ENCODE measurements at regions not wholly inside any gene's neighbourhood (a gene's known extent, or its start where the extent isn't known, plus 50 kb on each side); places are given as distances from the start of the nearest gene placed in this dataset.

- Histone ChIP-seq H3K36me3 (no peaks in the 10 kb centered on the region), H3K4me1 (replicated peaks) (no peaks in the 10 kb centered on the region), H3K27ac (no peak overlapping the region), H3K9me3 (no peaks in the 10 kb centered on the region), H3K27me3 (replicated peaks; ENCODE audit: insufficient read depth) (no peaks in the 10 kb centered on the region), H3K4me3 (no peak overlapping the region)
- TF ChIP-seq CTCF (IDR thresholded peaks at IDR 0.05) = no peak
- no peak for TF ChIP-seq POLR2AphosphoS5 (IDR thresholded peaks at IDR 0.05)
- TF ChIP-seq POLR2A (IDR thresholded peaks at IDR 0.05) = no peak
- intact Hi-C loops (cut with DNase I) = loop anchor here (5.0 kb wide), 1 partner anchor 52 kb away; no protein-coding TSS in a partner anchor
- 96% methylated on average over 3 of the region's 3 CpGs for WGBS
- no peak for DNase-seq (ENCODE audit: low spot score)
These were observed 223.5 kb downstream of the ARHGAP12 start for GRCh38 chr10:31705136-31705535.

DNA sequence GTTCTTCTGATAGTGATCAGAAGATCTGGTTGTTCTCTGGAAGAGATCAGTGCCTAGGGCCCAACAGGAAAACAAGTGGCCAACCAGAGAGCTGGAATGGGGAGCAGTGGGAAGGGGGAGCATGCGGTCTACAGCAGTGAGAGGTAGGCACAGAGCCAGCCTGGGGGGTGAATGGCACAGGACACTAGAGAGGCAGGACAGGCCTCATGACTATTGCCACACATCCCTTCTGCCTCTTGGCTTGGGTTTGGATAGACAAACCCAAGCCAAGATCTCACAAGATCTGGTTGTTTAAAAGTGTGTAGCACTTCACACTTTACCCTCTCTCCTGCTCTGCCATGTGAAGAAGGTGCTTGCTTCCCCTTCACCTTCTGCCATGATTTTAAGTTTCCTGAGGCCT, 224.4 kb downstream of the ARHGAP12 start:
- intact Hi-C loops (cut with DNase I) = no loop called here

DNA sequence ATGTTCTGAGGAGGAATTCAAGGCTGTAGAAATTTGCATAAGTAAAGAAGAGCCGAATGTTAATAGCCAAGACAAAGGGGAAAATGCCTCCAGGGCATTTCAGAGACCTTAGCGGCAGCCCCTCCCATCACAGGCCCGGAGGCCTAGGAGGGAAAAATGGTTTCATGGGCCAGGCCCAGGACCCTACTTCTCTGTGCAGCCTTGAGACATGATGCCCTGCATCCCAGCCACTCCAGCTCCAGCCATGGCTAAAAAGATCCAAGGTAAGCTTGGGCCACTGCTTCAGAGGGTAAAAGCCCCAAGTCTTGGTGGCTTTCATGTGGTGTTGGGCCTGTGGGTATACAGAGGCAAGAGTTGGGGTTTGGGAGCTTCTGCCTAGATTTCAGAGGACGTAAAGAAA, 225.7 kb downstream of the ARHGAP12 start:
- intact Hi-C loops (cut with DNase I) = no loop called here
- no peak for DNase-seq (ENCODE audit: low spot score)
- TF ChIP-seq POLR2AphosphoS5 (IDR thresholded peaks at IDR 0.05) (no peak), POLR2A (IDR thresholded peaks at IDR 0.05) (no peak), CTCF (IDR thresholded peaks at IDR 0.05) (no peak)
- Histone ChIP-seq H3K27me3 (replicated peaks; ENCODE audit: insufficient read depth) (no peaks in the 10 kb centered on the region), H3K4me3 (no peak overlapping the region), H3K4me1 (replicated peaks) (no peaks in the 10 kb centered on the region), H3K27ac (no peak overlapping the region), H3K9me3 (no peaks in the 10 kb centered on the region), H3K36me3 (no peaks in the 10 kb centered on the region)
- WGBS = 85% methylated on average over 4 of the region's 4 CpGs

More for the DNA sequence above, 224.4 kb downstream of the ARHGAP12 start:
- no peaks in the 10 kb centered on the region for H3K27me3 ChIP-seq (replicated peaks; ENCODE audit: insufficient read depth)
- TF ChIP-seq CTCF (IDR thresholded peaks at IDR 0.05) = no peak
- TF ChIP-seq POLR2AphosphoS5 (IDR thresholded peaks at IDR 0.05) = no peak
- no peak for TF ChIP-seq POLR2A (IDR thresholded peaks at IDR 0.05)
- H3K36me3 ChIP-seq = no peaks in the 10 kb centered on the region
- no peaks in the 10 kb centered on the region for H3K9me3 ChIP-seq
- 94% methylated on average over 1 of the region's 1 CpG for WGBS
- H3K4me1 ChIP-seq (replicated peaks) = no peaks in the 10 kb centered on the region
- H3K4me3 ChIP-seq = no peak overlapping the region
- no peak overlapping the region for H3K27ac ChIP-seq
- no peak for DNase-seq (ENCODE audit: low spot score)

DNA sequence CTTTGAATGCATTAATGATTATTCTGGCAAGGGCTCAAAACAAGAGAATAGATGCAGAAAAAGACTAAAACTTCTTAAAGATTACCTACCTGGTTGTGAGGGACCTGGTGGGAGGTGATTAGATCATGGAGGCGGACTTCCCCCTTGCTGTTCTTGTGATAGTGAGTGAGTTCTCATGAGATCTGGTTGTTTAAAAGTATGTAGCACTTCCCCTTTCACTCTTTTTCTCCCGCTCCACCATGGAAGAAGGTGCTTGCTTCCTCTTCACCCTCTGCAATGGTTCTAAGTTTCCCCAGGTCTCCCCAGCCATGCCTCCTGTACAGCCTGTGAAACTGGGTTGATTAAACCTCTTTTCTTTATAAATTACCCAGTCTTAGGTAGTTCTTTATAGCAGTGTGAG, 226.6 kb downstream of the ARHGAP12 start:
- Histone ChIP-seq H3K36me3 (no peaks in the 10 kb centered on the region), H3K4me1 (replicated peaks) (no peaks in the 10 kb centered on the region), H3K4me3 (no peak overlapping the region), H3K27me3 (replicated peaks; ENCODE audit: insufficient read depth) (no peaks in the 10 kb centered on the region), H3K9me3 (no peaks in the 10 kb centered on the region), H3K27ac (no peak overlapping the region)
- WGBS = 98% methylated on average over 2 of the region's 2 CpGs
- no peak for DNase-seq (ENCODE audit: low spot score)
- intact Hi-C loops (cut with DNase I) = no loop called here
- TF ChIP-seq POLR2A (IDR thresholded peaks at IDR 0.05) (no peak), POLR2AphosphoS5 (IDR thresholded peaks at IDR 0.05) (no peak), CTCF (IDR thresholded peaks at IDR 0.05) (no peak)

DNA sequence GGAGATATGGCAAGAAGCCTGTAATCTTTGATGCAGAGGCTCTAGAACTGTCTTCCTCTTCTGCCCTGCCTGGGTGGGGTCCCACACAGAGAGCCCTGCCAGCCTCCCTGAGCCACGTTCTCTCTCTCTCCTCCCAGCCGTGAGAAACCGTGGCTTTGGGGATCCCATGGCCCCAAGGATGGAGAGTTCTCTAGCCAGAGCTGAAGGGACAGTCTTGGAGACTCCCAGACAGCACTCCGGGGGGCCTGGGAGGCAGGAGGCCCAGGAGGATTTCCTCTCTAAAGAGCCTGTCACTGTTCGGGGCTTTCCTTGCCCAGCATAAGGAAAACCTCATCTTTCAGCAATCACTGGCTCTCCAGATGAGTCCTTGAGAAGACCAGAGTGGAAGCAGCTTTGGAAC, 227.1 kb downstream of the ARHGAP12 start:
- no peaks in the 10 kb centered on the region for H3K27me3 ChIP-seq (replicated peaks; ENCODE audit: insufficient read depth)
- no peak for DNase-seq (ENCODE audit: low spot score)
- WGBS = 50% methylated on average over 5 of the region's 5 CpGs
- no peaks in the 10 kb centered on the region for H3K9me3 ChIP-seq
- H3K36me3 ChIP-seq = no peaks in the 10 kb centered on the region
- H3K4me3 ChIP-seq = no peak overlapping the region
- peak overlapping the region; percentile 26 to 43 for H3K27ac ChIP-seq
- intact Hi-C loops (cut with DNase I) = no loop called here
- no peaks in the 10 kb centered on the region for H3K4me1 ChIP-seq (replicated peaks)
- no peak for TF ChIP-seq CTCF (IDR thresholded peaks at IDR 0.05)
- no peak for TF ChIP-seq POLR2AphosphoS5 (IDR thresholded peaks at IDR 0.05)
- TF ChIP-seq POLR2A (IDR thresholded peaks at IDR 0.05) = no peak
